GM13977 (cell line): ENCODE measurements at regions not wholly inside any gene's neighbourhood (a gene's known extent, or its start where the extent isn't known, plus 50 kb on each side); places are given as distances from the start of the nearest gene placed in this dataset.

Experiments used
- DNase-seq: peaks from one replicate; pipeline ENCODE4 v3.0.0; 2012; ENCODE audit warnings: low spot score
- in situ Hi-C: fragments of 300-500 bp; cut with MboI; formaldehyde crosslinking; loops from one replicate; pipeline ENCODE4 v1.12.0; 2022; ENCODE audit warnings: low sequenced_read_pairs, low pct_unique_long_range_greater_than_20kb, mixed read lengths, inconsistent platforms; ENCODE audit not compliant: unreplicated experiment
- TF ChIP-seq, protein P1 (sequence below): IDR thresholded peaks from 2 replicates; pipeline ENCODE4 v1.5.1; 2012; ENCODE audit warnings: mild to moderate bottlenecking, control low read depth; ENCODE audit not compliant: insufficient read depth; ENCODE audit errors: extremely low read depth, missing control alignments

GRCh38 chr13:79736356-79736755 is 255.4 kb downstream of the NDFIP2 start:
- TF ChIP-seq, protein P1, sequence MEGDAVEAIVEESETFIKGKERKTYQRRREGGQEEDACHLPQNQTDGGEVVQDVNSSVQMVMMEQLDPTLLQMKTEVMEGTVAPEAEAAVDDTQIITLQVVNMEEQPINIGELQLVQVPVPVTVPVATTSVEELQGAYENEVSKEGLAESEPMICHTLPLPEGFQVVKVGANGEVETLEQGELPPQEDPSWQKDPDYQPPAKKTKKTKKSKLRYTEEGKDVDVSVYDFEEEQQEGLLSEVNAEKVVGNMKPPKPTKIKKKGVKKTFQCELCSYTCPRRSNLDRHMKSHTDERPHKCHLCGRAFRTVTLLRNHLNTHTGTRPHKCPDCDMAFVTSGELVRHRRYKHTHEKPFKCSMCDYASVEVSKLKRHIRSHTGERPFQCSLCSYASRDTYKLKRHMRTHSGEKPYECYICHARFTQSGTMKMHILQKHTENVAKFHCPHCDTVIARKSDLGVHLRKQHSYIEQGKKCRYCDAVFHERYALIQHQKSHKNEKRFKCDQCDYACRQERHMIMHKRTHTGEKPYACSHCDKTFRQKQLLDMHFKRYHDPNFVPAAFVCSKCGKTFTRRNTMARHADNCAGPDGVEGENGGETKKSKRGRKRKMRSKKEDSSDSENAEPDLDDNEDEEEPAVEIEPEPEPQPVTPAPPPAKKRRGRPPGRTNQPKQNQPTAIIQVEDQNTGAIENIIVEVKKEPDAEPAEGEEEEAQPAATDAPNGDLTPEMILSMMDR = no peak
- no peak for DNase-seq
- in situ Hi-C loops = no loop called here

- TF ChIP-seq, protein P1 = no peak
- in situ Hi-C loops = no loop called here
- DNase-seq = no peak
Observed at GRCh38 chr13:79735228-79735627, 254.3 kb downstream of the NDFIP2 start.

GRCh38 chr13:79727086-79727485 is 246.1 kb downstream of the NDFIP2 start:
- in situ Hi-C loops = no loop called here
- TF ChIP-seq, protein P1 = no peak
- no peak for DNase-seq

DNA sequence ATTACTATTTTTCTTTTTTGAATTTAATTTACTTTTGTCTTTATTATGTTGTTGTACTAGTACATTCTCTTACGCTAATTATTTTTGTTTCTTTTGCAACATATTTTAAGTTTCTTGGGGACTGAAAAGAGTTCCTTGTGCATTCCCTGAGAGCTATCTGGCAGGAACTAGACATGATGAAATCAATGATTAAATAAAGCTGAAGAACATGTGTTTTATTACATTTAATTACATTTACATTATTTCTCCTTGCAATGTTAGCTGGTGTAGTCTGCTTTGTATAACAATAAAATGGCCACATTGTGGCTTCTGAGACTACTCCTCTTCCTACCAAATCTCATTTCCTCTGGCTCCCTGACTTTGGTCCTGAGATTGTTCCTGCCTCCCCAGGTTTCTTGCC is 244.9 kb downstream of the NDFIP2 start:
- TF ChIP-seq, protein P1 = no peak
- no peak for DNase-seq
- in situ Hi-C loops = no loop called here

DNA sequence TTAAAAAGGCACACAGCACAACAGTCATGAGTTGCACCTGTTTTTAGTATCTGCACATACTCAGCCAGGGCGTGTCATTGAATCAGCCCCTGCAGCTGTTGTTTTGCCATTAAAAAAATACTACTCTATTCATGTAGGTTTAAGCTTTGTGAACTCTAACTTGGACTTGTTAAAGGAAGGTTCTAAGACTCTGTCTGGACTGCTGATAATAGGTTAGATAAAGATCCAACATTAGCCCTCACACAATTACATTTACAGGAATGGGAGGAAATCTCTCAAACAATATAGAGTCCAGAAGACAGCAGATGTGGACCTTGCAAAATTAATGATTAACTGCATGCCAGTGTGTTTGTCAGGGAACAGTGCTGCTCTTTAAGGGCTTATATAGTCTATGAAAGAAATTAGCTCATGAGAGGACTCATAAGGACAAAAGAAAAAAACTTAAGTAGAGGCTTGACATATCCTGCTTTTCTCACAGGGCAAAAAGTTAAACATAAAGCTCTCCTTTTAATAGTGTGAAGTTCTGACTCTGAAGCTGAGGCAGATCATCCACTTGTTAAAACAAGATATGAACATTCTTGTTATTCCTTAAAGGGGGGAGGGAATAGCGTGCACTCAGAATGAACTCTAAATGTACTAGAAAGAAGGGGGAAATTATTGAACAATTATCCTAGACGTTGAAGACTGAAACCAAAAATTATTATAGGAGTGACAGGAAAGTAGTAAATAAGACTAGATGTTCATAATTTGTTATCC is 243.6 kb downstream of the NDFIP2 start:
- no peak for DNase-seq
- in situ Hi-C loops = no loop called here
- TF ChIP-seq, protein P1 = no peak

GRCh38 chr13:79723519-79724024 is 242.6 kb downstream of the NDFIP2 start:
- TF ChIP-seq, protein P1 = no peak
- in situ Hi-C loops = no loop called here
- no peak for DNase-seq
